Pancreas (tissue), 10 donors: ENCODE measurements at regions not wholly inside any gene's neighbourhood (a gene's known extent, or its start where the extent isn't known, plus 50 kb on each side); places are given as distances from the start of the nearest gene placed in this dataset.

Source experiments
- ATAC-seq, 4 donors: fragments of 200-7000 bp; cut with Tn5 transposase; one replicate each; pipeline versions ENCODE4 v1.8.0 to v1.9.1; 2020; ENCODE audit warnings: mild to moderate bottlenecking in 4 of 4, moderate library complexity in 4 of 4
- DNase-seq, 6 donors: peaks; one replicate each; pipeline ENCODE4 v3.0.0-alpha.2; 2020
- FAIRE-seq: peaks from 2 replicates; lab custom pipeline; 2012; peaks lifted over from hg19 to GRCh38; lab: Jason Lieb, UNC
- H3K27ac ChIP-seq, 4 donors: fragments of 200-600 bp; sonication (generic); 1 replicate in 3 of 4; 2 replicates in 1 of 4; pipeline versions ENCODE4 v1.5.0 to v1.8.0; 2020
- H3K27me3 ChIP-seq, 4 donors: fragments of 200-600 bp; one replicate each; pipeline ENCODE4 v1.8.0; 2021
- H3K36me3 ChIP-seq, 3 donors: fragments of 200-600 bp; sonication (generic) in 1 of 3; one replicate each; pipeline versions ENCODE4 v1.5.0 to v1.8.0; 2020 to 2021
- H3K4me1 ChIP-seq, 3 donors: fragments of 200-600 bp; one replicate each; pipeline ENCODE4 v1.8.0; 2021
- H3K4me3 ChIP-seq, 4 donors: fragments of 200-600 bp; sonication (generic) in 2 of 4; one replicate each; pipeline versions ENCODE4 v1.5.0 to v1.8.0; 2020 to 2021
- H3K9me3 ChIP-seq, 4 donors: fragments of 200-600 bp; one replicate each; pipeline ENCODE4 v1.8.0; 2021
- CTCF ChIP-seq, 4 donors: fragments of 200-600 bp; sonication (generic) in 3 of 4; IDR thresholded peaks; one replicate each; pipeline versions ENCODE4 v1.5.0 to v1.8.0; 2021; ENCODE audit warnings: antibody characterized with exemption in 4 of 4
- WGBS, 2 donors: extraction: QIAGEN DNeasy Blood & Tissue Kit; methylation state at CpG; one replicate each; pipeline ENCODE4 v1.1.7; 2013; 5-methylcytosine and 5-hydroxymethylcytosine counted together
- intact Hi-C, 3 donors: fragments of 100-400 bp; cut with DNase I; formaldehyde crosslinking; loops; one replicate each; pipeline versions ENCODE4 v1.11.1 to v1.14.2; 2022
- donor health status: healthy with polysubstance abuse.
- donor health status: DM: no; HTN: no; CAD: no; lungs with moderate emphysema.
- donor health status: DM: no; HTN: no; CAD: no.
- donor health status: control.
- donor health status: control.
- donor health status: Bipolar disorder and iron deficiency.
- donor health status: DM: yes; HTN: yes; CAD: no.
- donor health status: DM: no; HTN: no; CAD: no.
- donor health status: DM: no; HTN: no; CAD: no.
- donor health status: DM: yes; HTN: yes; CAD: no.

- WGBS, 2 donors, result 43 to 79% methylated on average over 1 of the region's 1 CpG
- ATAC-seq (no peak), DNase-seq (no peak)
These were observed 1230.7 kb upstream of the USP15 start for GRCh38 chr12:61029516-61029915.

GRCh38 chr12:61037792-61038191 lies 1222.4 kb upstream of the USP15 start:
- no peak for TF ChIP-seq CTCF (IDR thresholded peaks at IDR 0.05)
- Histone ChIP-seq H3K4me1 (no peaks in the 10 kb centered on the region), H3K4me3 (no peak overlapping the region), H3K27me3 (no peaks in the 10 kb centered on the region), H3K9me3 (no peaks in the 10 kb centered on the region), H3K36me3 (no peaks in the 10 kb centered on the region), H3K27ac (no peak overlapping the region)
- ATAC-seq, result no peak
- FAIRE-seq, result no peak
- intact Hi-C loops, result no loop called here
- WGBS, 2 donors, result 13 to 23% methylated on average over 1 of the region's 1 CpG
- no peak for DNase-seq

More at GRCh38 chr12:61029516-61029915, 1230.7 kb upstream of the USP15 start:
- intact Hi-C loops, result no loop called here
- no peak overlapping the region for H3K27ac ChIP-seq
- no peaks in the 10 kb centered on the region for H3K27me3 ChIP-seq
- no peaks in the 10 kb centered on the region for H3K4me1 ChIP-seq
- H3K36me3 ChIP-seq, result no peaks in the 10 kb centered on the region
- H3K9me3 ChIP-seq, result no peaks in the 10 kb centered on the region
- TF ChIP-seq CTCF (IDR thresholded peaks at IDR 0.05), result no peak
- FAIRE-seq, result no peak
- H3K4me3 ChIP-seq, result no peak overlapping the region

- DNase-seq (no peak), FAIRE-seq (no peak), ATAC-seq (no peak)
- Histone ChIP-seq H3K4me1 (no peaks in the 10 kb centered on the region), H3K27me3 (no peaks in the 10 kb centered on the region), H3K4me3 (no peak overlapping the region), H3K27ac (no peak overlapping the region), H3K9me3 (no peaks in the 10 kb centered on the region), H3K36me3 (no peaks in the 10 kb centered on the region)
- intact Hi-C loops, result no loop called here
- no peak for TF ChIP-seq CTCF (IDR thresholded peaks at IDR 0.05)
- WGBS, 2 donors, result 51 to 57% methylated on average over 3 of the region's 3 CpGs
These were observed 1216.4 kb upstream of the USP15 start for GRCh38 chr12:61043838-61044237.

GRCh38 chr12:61044766-61045165 lies 1215.4 kb upstream of the USP15 start:
- no peak overlapping the region for H3K4me3 ChIP-seq
- intact Hi-C loops, result no loop called here
- ATAC-seq (no peak), DNase-seq (no peak), FAIRE-seq (no peak)
- H3K9me3 ChIP-seq, result no peaks in the 10 kb centered on the region
- H3K4me1 ChIP-seq, result no peaks in the 10 kb centered on the region
- 45 to 56% methylated on average over 3 of the region's 3 CpGs for WGBS, 2 donors
- no peak overlapping the region for H3K27ac ChIP-seq
- H3K27me3 ChIP-seq, result no peaks in the 10 kb centered on the region
- TF ChIP-seq CTCF (IDR thresholded peaks at IDR 0.05), result no peak
- H3K36me3 ChIP-seq, result no peaks in the 10 kb centered on the region

GRCh38 chr12:61070640-61071414 lies 1189.4 kb upstream of the USP15 start:
- no peak for TF ChIP-seq CTCF (IDR thresholded peaks at IDR 0.05)
- Histone ChIP-seq H3K9me3 (no peaks in the 10 kb centered on the region), H3K4me1 (no peaks in the 10 kb centered on the region), H3K27me3 (no peaks in the 10 kb centered on the region), H3K4me3 (no peak overlapping the region), H3K27ac (no peak overlapping the region), H3K36me3 (no peaks in the 10 kb centered on the region)
- WGBS, 2 donors, result 42 to 59% methylated on average over 3 of the region's 3 CpGs
- ATAC-seq, result no peak
- intact Hi-C loops, result no loop called here
- FAIRE-seq, result no peak
- DNase-seq, result no peak
